GM12865 (cell line): ENCODE measurements at regions not wholly inside any gene's neighbourhood (a gene's known extent, or its start where the extent isn't known, plus 50 kb on each side); places are given as distances from the start of the nearest gene placed in this dataset.

Source experiments
- DNase-seq: peaks from one replicate; pipeline ENCODE4 v3.0.0; 2010; ENCODE audit warnings: low read depth
- H3K4me3 ChIP-seq: 2 replicates; pipeline ENCODE4 v1.5.1; 2011; ENCODE audit warnings: mild to moderate bottlenecking, low read depth, low read length, control low read depth
- TF ChIP-seq, protein P1 (sequence below): IDR thresholded peaks from 2 replicates; pipeline ENCODE4 v1.5.1; 2011; ENCODE audit warnings: low read length, control low read depth, low read depth, inconsistent platforms; ENCODE audit not compliant: insufficient read depth; ENCODE audit errors: missing control alignments

DNA sequence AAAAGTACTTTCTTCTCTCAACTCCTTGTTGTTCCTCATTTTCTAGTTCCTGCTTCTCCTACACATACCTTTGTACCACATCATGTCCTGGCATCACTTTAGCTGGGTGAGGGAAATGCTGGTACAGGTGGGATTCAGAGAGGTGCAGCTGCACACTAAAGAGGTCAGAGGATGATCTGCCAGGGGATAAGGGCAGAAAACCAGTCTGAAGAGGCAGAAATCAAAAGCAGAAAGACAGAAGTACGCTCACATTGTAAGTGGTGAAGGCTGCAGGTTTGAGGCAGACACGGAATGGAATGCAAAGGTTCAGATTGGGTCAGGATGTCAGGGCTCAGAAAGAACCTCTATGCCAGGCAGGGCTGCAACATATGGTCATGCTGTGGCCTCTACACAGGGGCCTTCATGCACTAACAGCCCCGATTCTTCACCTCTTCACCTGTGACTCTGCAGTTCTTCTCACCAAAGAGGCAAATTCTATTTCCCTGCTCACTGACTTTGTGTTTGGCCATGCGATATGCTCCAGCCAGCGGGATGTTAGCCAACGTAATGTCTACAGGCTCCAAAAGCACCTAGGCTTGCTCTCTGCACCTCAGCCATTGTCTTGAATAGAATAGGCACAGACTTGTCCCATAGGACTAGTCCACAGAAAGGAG, 373.7 kb downstream of the NXPE2 start:
- TF ChIP-seq, protein P1, sequence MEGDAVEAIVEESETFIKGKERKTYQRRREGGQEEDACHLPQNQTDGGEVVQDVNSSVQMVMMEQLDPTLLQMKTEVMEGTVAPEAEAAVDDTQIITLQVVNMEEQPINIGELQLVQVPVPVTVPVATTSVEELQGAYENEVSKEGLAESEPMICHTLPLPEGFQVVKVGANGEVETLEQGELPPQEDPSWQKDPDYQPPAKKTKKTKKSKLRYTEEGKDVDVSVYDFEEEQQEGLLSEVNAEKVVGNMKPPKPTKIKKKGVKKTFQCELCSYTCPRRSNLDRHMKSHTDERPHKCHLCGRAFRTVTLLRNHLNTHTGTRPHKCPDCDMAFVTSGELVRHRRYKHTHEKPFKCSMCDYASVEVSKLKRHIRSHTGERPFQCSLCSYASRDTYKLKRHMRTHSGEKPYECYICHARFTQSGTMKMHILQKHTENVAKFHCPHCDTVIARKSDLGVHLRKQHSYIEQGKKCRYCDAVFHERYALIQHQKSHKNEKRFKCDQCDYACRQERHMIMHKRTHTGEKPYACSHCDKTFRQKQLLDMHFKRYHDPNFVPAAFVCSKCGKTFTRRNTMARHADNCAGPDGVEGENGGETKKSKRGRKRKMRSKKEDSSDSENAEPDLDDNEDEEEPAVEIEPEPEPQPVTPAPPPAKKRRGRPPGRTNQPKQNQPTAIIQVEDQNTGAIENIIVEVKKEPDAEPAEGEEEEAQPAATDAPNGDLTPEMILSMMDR: no peak
- DNase-seq: no peak
- no peak overlapping the region for H3K4me3 ChIP-seq

DNA sequence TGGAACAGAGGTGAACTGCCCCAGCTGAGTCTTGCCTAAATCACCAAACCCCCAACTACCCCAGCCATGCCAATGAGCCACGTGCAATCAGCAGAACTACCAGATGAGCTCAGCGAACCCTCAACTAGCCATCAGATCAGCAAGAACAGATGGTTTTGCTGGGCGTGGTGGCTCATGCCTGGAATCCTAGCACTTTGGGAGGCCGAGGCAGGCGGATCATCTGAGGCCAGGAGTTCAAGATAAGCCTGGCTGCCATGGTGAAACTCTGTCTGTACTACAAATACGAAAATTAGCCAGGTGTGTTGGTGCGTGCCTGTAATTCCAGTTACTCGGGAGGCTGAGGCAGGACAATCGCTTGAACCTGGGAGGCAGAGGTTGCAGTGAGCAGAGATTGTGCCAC, 374.3 kb downstream of the NXPE2 start:
- DNase-seq: no peak
- no peak overlapping the region for H3K4me3 ChIP-seq
- TF ChIP-seq, protein P1: no peak

DNA sequence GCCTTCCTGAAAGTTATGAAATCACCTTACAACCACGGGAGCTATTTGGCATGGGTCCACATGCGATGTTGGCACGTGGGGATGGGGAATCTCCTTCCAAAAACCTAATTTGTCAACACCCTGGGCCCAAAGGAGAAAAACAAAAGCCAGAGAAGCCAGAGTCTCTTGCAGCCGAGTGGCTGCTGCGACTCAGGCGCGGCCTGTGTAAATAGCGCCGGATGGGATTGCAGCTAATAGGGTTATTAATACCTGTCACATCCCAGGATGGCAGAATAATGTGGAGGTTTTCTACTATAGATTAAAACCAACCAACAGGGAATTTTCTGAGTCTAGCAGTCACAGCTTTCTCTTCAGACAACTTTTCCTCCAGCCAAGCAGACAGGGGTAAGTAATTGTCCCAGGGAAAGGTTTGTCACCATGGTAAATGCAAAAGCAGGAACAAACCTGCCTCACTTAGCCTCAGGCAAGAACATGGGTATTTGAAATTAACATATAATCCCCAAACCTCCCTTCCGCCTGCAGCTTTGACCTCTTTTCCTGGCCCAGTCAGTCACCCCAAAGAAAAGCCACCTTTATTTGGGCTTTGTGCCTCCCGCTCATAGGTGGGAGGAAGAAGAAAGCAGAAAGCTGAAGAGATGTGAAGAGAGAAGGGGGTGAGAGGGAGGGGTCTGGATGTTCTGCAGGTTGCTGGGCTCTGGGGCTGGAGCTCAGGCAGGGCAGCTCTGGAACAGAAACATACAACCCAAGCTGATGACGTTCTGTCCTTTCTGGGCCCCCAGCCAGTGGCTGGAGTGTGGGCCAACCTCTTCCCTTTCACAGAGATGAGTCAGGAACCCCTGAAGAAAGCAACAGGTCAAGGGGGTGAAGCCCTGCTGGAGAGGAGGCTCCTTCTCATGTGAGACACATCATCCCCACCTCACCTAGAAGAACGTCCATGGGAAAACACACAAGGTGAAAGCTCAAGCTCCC, 376.5 kb downstream of the NXPE2 start:
- DNase-seq: no peak
- no peak overlapping the region for H3K4me3 ChIP-seq
- TF ChIP-seq, protein P1: no peak

DNA sequence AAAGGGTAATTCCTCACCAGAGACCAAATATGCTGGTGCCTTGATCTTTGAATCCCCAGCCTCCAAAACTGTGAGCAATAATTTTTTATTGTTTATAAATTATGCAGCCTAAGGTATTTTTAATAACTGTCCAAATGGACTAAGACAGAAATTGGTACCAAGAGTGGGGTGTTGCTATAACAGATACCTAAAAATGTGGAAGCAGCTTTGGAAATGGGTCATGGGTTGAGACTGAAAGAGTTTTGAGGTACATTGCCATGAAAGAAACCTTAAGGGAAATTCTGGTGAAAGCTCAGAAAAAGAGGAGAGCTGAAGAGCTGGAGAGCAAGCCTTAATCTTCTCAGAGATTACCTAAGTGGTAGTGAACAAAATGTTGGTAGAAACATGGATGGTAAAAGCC, 378.2 kb downstream of the NXPE2 start:
- H3K4me3 ChIP-seq: no peak overlapping the region
- DNase-seq: no peak
- TF ChIP-seq, protein P1: no peak

DNA sequence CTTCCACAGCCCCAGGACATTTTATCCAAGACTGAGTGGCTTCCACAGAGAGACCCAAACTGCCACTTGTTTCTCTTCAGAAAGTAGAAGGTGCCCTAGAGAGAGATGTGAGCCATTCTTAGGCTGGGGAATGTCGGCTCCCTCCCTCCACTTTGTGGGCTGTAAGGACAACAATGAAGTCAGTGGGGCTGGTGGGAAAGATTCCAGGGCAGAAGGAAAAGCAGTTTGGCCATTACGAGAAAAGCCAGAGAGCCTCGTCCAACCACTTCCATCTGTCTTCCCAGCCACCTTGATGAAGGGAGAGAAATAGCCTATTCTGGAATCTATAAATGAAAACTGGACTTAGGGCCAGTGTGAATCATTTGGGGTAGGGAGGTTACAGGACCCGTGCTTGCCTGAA, 382.5 kb downstream of the NXPE2 start:
- TF ChIP-seq, protein P1: no peak
- no peak overlapping the region for H3K4me3 ChIP-seq
- DNase-seq: no peak

DNA sequence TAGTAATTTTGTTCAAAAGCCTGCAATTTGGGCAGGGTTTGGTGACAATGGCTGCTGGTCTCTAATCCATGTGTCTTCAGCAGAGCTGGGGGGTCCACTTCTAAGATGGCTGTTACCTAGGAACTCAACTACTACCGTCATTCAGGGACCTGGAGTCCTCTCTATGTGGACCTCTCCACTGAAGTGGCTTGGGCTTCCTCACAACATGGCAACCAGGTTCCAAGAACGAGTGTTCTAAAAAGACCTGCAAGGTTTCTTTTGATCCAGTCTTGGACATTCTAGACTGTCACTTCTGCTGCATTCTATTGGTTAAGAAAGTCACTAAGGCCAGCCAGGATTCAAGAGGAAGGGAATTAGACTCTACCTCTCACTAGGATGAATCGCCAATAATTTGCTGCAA, 387.0 kb downstream of the NXPE2 start:
- TF ChIP-seq, protein P1: no peak
- no peak for DNase-seq
- H3K4me3 ChIP-seq: no peak overlapping the region
